Activated T-cell treated with anti-CD3 and anti-CD28 coated beads for 24 hours (primary cell): ENCODE measurements at regions not wholly inside any gene's neighbourhood (a gene's known extent, or its start where the extent isn't known, plus 50 kb on each side); places are given as distances from the start of the nearest gene placed in this dataset.
"Not testable (repeated sequence)": the region's sequence is repeated elsewhere in the genome, so short reads cannot be mapped to it uniquely, and the experiment has no call there.

ENCODE experiments used
- DNase-seq: peaks from one replicate; pipeline ENCODE4 v3.0.0-alpha.2; 2020; ENCODE audit warnings: low read depth

DNA sequence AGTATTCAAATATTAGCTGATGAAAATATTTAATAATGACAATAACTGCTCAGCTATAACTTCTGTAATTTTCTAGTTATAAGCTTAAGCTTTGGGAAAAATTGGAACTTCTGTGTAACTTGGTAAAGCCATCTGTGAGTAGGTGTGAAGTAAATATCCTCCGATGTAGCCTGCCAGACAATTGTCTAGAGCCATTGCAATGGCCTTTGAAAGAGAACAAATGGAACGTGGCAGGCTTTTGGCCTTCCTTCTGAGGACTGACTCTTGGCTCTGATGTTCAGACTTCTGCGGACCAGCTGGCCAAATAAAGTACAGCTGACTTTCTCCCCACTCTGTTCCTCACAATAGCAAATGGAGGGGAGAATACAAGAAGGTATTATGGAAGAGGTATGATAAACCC, 203.4 kb upstream of the NMUR2 start:
- no peak for DNase-seq

- DNase-seq, result no peak
These were observed 214.7 kb upstream of the NMUR2 start for GRCh38 chr5:152619756-152620155.

GRCh38 chr5:152622628-152623027, 217.5 kb upstream of the NMUR2 start:
- no peak for DNase-seq

DNA sequence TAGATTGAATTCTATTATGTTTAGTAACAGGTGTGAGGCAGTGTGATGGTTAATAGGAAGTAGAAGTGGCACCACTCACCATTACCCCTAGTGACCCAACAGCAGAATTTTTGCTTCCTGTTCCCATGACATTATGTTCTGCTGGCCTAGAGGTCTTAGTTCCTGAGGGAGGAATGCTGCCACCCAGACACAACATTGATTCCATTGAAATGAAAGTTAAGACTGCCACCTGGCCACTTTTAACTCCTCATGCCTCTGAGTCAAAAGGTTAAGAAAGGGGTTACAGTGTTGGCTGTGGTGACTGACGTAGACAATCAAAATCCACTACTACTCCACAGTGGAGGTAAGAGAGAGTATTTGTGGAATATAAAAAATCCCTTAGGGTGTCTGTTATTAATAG, 218.9 kb upstream of the NMUR2 start:
- DNase-seq, result no peak

GRCh38 chr5:152625696-152626095, 220.6 kb upstream of the NMUR2 start:
- DNase-seq, result no peak

GRCh38 chr5:152631221-152631620, 226.1 kb upstream of the NMUR2 start:
- no peak for DNase-seq

DNA sequence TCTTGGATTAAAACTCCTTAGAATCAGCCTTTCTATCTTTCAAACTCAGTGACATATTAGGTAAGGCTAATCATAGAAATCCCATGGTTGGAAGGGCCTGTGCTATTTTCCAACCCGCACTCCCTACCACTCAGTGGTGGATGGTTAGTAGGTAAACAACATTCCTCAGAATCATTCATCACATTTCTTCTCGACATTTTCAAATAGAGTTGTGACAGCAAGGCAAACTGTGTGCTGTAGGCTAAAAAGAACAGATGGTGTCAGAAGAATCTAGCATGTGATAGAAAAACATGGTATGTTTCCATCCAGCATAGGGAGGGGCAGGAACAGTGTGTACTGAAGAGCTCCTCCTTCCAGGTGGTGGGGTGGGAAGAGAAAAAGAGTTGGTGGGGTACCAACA, 227.3 kb upstream of the NMUR2 start:
- DNase-seq, result no peak

DNA sequence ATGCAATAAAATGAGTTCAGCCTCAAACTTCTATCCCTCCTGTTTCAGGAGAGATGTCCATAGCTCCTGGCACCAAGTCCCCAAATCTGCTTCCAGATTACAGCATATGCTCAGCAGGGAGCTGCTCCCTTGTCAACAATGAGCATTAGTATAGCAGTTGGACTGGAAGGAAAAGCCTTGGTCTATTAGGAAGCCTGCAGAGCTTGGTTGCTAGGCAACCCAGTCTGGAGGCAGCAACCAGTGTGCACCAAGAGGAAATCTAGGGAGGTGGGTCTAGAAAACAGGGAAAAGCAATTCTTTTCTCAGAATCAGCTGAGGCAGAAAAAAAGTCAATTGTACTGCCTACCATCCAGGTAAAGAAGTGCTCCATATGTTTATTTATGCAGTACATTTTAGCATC, 229.5 kb upstream of the NMUR2 start:
- no peak for DNase-seq

- no peak for DNase-seq
These were observed 234.0 kb upstream of the NMUR2 start for GRCh38 chr5:152638996-152639552.

GRCh38 chr5:152641970-152642805, 237.1 kb upstream of the NMUR2 start:
- DNase-seq, result no peak

GRCh38 chr5:152642880-152643279, 237.8 kb upstream of the NMUR2 start:
- no peak for DNase-seq

DNA sequence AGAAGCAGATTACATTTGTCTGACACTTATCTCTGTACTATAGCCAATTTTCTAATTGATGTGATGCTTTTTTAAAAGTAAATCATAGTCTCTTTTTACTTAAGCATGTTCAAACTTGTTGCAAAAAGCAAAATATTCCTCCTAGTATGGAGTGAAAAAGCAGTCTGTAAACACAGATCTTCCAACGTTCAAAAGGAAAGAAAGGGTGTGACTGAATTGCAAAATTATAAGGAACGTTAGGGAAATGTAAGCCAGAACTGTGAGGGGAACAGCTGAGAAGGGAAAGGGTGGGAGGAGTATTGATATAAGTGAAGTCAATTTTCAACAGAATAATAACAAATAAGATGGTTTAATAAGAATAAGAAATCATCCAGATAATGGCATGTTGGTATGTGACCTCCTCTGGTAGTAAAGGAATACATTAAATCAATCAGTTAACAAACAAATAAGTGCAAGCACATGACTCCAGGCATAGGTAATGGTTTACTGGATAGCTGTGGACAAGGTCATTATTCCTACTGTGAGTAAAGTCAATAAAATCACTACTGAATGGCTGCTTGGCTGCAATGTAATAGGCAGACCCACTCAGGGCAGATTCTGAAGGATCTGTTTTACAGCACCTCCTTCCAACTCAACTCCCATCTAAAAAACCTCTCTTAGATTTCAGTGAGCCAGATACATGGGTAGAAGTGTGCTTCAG, 239.1 kb upstream of the NMUR2 start:
- no peak for DNase-seq

GRCh38 chr5:152649609-152650008, 244.5 kb upstream of the NMUR2 start:
- DNase-seq, result no peak

DNA sequence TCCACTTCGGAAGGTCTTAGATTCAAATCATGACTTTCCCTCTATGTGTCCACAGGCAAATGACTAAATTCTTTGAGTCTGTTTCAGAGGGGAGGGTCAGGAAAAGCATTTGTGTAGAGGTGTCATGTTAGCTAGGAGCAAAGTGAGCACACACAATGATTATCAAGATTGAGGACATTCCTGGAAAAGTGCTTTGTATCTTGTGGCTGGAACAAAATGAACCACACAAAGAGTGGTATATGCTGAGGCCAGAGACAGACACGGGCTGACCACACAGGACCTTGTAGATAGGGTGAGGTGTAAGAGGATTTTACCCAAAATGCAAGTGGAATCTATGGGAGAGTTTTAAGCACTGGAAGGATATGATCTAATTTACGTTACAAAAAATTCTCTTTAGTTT, 245.3 kb upstream of the NMUR2 start:
- no peak for DNase-seq

- DNase-seq, result not testable (repeated sequence)
These were observed 254.4 kb upstream of the NMUR2 start for GRCh38 chr5:152659470-152659869.

- DNase-seq, result no peak
These were observed 268.5 kb upstream of the NMUR2 start for GRCh38 chr5:152673601-152674000.

DNA sequence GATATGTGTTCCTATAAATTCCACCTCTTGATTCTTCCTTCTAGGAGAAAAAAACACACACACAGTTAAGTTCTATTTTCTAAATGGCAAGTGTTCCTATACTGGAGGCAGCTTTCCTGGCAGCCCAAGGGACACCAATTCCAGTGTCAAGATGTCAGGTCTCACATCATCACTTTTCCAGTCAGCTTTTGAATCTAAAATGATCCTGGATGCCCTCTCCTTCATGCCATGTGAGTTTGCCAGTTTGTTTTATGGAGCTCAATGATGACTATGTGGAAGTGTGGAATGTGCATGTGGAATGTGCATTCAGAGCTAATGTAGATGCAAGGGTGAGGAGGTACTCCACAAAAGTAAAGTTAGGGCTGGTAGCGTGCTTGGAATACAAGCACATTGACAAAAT, 269.3 kb upstream of the NMUR2 start:
- no peak for DNase-seq

DNA sequence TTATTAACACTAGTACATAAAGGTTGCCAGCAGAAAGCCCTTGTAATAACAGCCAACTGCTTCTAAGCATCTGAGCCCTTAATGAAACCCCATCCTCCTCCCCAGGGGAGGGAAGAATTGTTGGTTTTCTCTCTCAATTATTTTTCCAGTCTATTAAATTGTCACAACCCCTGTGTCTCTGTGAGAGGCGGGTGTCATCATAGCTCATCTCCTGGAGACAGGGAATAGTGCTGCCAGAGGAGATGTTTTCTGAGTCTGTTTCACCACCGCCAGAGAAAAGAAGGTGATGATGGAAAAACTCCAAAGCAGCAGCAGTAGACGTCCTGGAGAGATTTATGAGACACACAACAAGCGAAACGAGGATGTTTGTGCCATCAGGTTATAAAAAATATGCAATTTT, 271.1 kb upstream of the NMUR2 start:
- DNase-seq, result no peak

- no peak for DNase-seq
These were observed 278.1 kb upstream of the NMUR2 start for GRCh38 chr5:152683205-152683604.

DNA sequence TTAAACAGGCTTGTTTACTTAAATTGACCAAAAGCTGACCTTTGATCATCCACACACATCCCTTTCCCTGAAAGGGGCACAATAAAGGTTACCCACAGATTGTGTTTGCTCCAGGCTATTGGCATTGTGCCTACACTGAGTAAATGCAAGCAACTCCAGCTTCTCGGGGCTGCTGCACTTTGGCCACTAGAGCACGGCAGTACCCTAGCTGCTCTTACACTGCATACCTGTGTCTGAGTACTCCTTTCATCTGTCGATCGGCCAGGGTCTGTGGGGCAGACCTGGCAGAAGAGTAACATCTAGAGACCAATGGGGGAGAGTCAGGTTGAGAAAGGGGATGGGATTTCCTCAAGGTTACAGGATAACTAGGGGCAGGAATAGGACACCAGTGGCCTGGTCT, 281.9 kb upstream of the NMUR2 start:
- DNase-seq, result no peak

DNA sequence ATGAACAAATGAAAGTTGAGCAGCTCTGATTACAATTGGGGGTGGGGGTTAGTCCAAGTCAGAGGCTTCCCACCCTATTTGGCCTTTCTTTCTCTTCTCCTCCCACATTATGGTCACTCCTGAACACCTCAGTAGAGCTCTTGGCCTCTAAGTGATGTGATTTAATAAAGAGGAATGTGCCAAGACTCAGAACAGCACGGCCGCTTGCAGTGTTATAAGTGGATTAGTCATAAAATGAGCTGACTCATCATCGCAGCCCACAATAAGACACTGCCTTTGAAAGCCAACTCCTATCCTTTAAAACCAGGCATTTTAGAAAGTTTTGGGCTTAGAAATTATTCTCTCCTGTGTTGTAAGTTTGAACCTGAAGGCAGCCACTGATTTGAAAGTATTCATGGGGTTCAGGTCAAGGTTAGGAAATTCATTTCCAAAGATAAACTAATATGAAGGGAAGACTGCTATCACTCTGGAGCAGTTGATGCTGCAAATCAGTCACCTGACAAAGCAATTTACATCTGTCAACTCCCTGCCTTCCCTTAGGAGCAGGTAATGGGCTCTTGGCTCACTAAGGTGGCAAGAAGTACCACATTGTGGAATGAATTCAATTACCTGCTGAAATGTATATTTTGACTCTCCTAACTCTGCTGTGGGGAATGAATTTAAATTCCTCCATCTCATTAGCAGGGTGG, 283.6 kb upstream of the NMUR2 start:
- DNase-seq, result no peak

DNA sequence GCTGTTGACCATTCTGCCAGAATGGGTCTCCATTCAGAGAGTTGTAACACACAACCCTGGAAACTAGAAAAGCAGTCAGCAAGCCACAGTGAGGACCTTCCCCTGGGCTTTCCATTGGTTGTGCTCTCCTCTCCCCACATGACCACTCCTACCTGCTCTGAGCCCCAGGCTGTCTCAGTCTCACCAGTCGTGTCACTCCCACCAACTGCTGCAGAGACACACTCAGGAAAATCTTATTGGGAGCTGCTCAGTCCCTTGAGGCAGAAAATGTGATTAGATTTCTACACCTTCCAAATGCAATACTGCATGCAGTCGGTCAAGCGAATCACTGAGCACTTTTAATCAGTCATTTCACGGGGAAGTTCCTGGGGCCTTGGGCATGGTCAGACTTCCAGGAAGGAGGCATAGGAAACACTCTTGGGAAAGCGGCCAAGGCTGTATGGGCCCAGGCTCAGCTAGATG, 284.2 kb upstream of the NMUR2 start:
- DNase-seq, result no peak

- DNase-seq, result no peak
These were observed 289.2 kb upstream of the NMUR2 start for GRCh38 chr5:152694231-152694630.
